Neural cell (in vitro differentiated cells): ENCODE measurements at regions not wholly inside any gene's neighbourhood (a gene's known extent, or its start where the extent isn't known, plus 50 kb on each side); places are given as distances from the start of the nearest gene placed in this dataset.

Source experiments
- CTCF ChIP-seq: fragments of 450-650 bp; IDR thresholded peaks from 2 replicates; pipeline ENCODE4 v1.5.1; 2014; ENCODE audit warnings: antibody characterized with exemption, mild to moderate bottlenecking, moderate library complexity; ENCODE audit not compliant: poor library complexity, severe bottlenecking
- EZH2 ChIP-seq: fragments of 200-600, 300-800 bp; shearing (Covaris generic), sonication (generic); IDR thresholded peaks from 2 replicates; pipeline ENCODE4 v1.6.1; 2014; ENCODE audit warnings: antibody characterized with exemption, low read length, borderline replicate concordance, mild to moderate bottlenecking; ENCODE audit not compliant: insufficient read depth, poor library complexity, severe bottlenecking
- RAD21 ChIP-seq: fragments of 450-650 bp; conservative IDR thresholded peaks from 2 replicates; pipeline ENCODE4 v1.6.1; 2014; ENCODE audit warnings: antibody characterized with exemption, mild to moderate bottlenecking, moderate library complexity
- SMC3 ChIP-seq: fragments of 450-650 bp; conservative IDR thresholded peaks from 2 replicates; pipeline ENCODE4 v1.6.1; 2014; ENCODE audit warnings: antibody characterized with exemption, mild to moderate bottlenecking, moderate library complexity; ENCODE audit not compliant: poor library complexity
- TAF1 ChIP-seq: IDR thresholded peaks from 2 replicates; pipeline ENCODE4 v1.6.1; 2012; ENCODE audit warnings: low read depth

- no peak for TF ChIP-seq SMC3
- no peak for TF ChIP-seq CTCF
- no peak for TF ChIP-seq TAF1
- TF ChIP-seq RAD21: no peak
- TF ChIP-seq EZH2: no peak
Observed at GRCh38 chr15:93319121-93319814, 230.3 kb upstream of the RGMA start.
